OCI-LY1 (cell line): ENCODE measurements at regions not wholly inside any gene's neighbourhood (a gene's known extent, or its start where the extent isn't known, plus 50 kb on each side); places are given as distances from the start of the nearest gene placed in this dataset.

Source experiments
- H2AFZ ChIP-seq: fragments of 200-600 bp; sonication (generic), shearing (Covaris generic); 2 replicates; pipeline ENCODE4 v1.6.0; 2014; ENCODE audit warnings: antibody characterized with exemption, mild to moderate bottlenecking, low read length
- H3F3A ChIP-seq: fragments of 200-600 bp; sonication (generic), shearing (Covaris generic); 2 replicates; pipeline ENCODE4 v1.6.0; 2014; ENCODE audit warnings: mild to moderate bottlenecking, antibody characterized with exemption, low read length, moderate library complexity; ENCODE audit not compliant: insufficient read depth
- H3K27ac ChIP-seq: fragments of 200-600 bp; sonication (generic); 2 replicates; pipeline ENCODE4 v1.5.1; 2014; ENCODE audit warnings: low read length, mixed run types, mild to moderate bottlenecking, low read depth; ENCODE audit not compliant: poor library complexity, severe bottlenecking
- H3K27me3 ChIP-seq: fragments of 200-600 bp; sonication (generic); 2 replicates; pipeline ENCODE4 v1.6.0; 2014; ENCODE audit warnings: antibody characterized with exemption, mild to moderate bottlenecking, low read length, moderate library complexity; ENCODE audit not compliant: insufficient read depth
- H3K36me3 ChIP-seq: fragments of 200-600 bp; sonication (generic); 2 replicates; pipeline ENCODE4 v1.6.1; 2014; ENCODE audit warnings: mild to moderate bottlenecking, antibody characterized with exemption, low read length, moderate library complexity, mixed read lengths; ENCODE audit not compliant: insufficient read depth
- H3K4me1 ChIP-seq: fragments of 200-600 bp; sonication (generic); 2 replicates; pipeline ENCODE4 v1.5.1; 2014; ENCODE audit warnings: mild to moderate bottlenecking, low read length, moderate library complexity; ENCODE audit not compliant: insufficient read depth, severe bottlenecking
- H3K4me2 ChIP-seq: fragments of 200-600 bp; sonication (generic), shearing (Covaris generic); 2 replicates; pipeline ENCODE4 v1.6.1; 2014; ENCODE audit warnings: low read length
- H3K4me3 ChIP-seq: fragments of 200-600 bp; sonication (generic); 2 replicates; pipeline ENCODE4 v1.5.1; 2014; ENCODE audit warnings: low read length, low read depth, mild to moderate bottlenecking, mixed read lengths; ENCODE audit not compliant: poor library complexity, severe bottlenecking
- H3K79me2 ChIP-seq: fragments of 200-600 bp; shearing (Covaris generic); 2 replicates; pipeline ENCODE4 v1.6.1; 2016; ENCODE audit warnings: mixed run types, low read length, mixed read lengths; ENCODE audit not compliant: insufficient read depth
- H3K9ac ChIP-seq: fragments of 200-600 bp; sonication (generic), shearing (Covaris generic); 2 replicates; pipeline ENCODE4 v1.6.1; 2014; ENCODE audit warnings: mild to moderate bottlenecking, low read length, mixed read lengths
- H3K9me2 ChIP-seq: fragments of 200-600 bp; sonication (generic), shearing (Covaris generic); 2 replicates; pipeline ENCODE4 v1.6.1; 2014; ENCODE audit warnings: low read depth, mild to moderate bottlenecking, low read length, mixed read lengths
- H3K9me3 ChIP-seq: fragments of 200-600 bp; shearing (Covaris generic); 2 replicates; pipeline ENCODE4 v1.6.1; 2014; ENCODE audit warnings: low read length, mixed read lengths
- H4K20me1 ChIP-seq: fragments of 200-600 bp; sonication (generic), shearing (Covaris generic); 2 replicates; pipeline ENCODE4 v1.6.0; 2016; ENCODE audit warnings: mild to moderate bottlenecking, low read length; ENCODE audit not compliant: insufficient read depth
- CTCF ChIP-seq: fragments of 200-600 bp; sonication (generic), shearing (Covaris generic); IDR thresholded peaks from 2 replicates; pipeline ENCODE4 v1.5.1; 2017; ENCODE audit warnings: mild to moderate bottlenecking, antibody characterized with exemption, low read length, moderate library complexity, mixed read lengths
- EZH2 ChIP-seq: fragments of 200-600 bp; sonication (generic), shearing (Covaris generic); IDR thresholded peaks from 2 replicates; pipeline ENCODE4 v1.8.0; 2017; ENCODE audit warnings: borderline replicate concordance, mixed run types, mild to moderate bottlenecking, antibody characterized with exemption, low read length, moderate library complexity, mixed read lengths

GRCh38 chr13:80145171-80145690 lies 195.7 kb downstream of the SPRY2 start:
- Histone ChIP-seq H2AFZ (no peak overlapping the region), H3K79me2 (no peaks in the 10 kb centered on the region), H3K9ac (no peak overlapping the region), H3K27ac (no peak overlapping the region), H4K20me1 (no peaks in the 10 kb centered on the region), H3K27me3 (no peaks in the 10 kb centered on the region), H3K9me2 (no peaks in the 10 kb centered on the region; the same call in 1 of the 2 replicates), H3K36me3 (no peaks in the 10 kb centered on the region), H3K4me3 (no peak overlapping the region), H3K9me3 (no peaks in the 10 kb centered on the region), H3K4me1 (no peaks in the 10 kb centered on the region), H3K4me2 (no peak overlapping the region), H3F3A (no peaks in the 10 kb centered on the region)
- TF ChIP-seq CTCF (no peak), EZH2 (no peak)

- Histone ChIP-seq H3K4me1 (no peaks in the 10 kb centered on the region), H2AFZ (no peak overlapping the region), H3K27ac (no peak overlapping the region), H3K27me3 (no peaks in the 10 kb centered on the region), H3K36me3 (no peaks in the 10 kb centered on the region), H4K20me1 (no peaks in the 10 kb centered on the region), H3F3A (no peaks in the 10 kb centered on the region), H3K9me3 (no peaks in the 10 kb centered on the region), H3K9ac (no peak overlapping the region), H3K9me2 (no peaks in the 10 kb centered on the region; the same call in 1 of the 2 replicates), H3K79me2 (no peaks in the 10 kb centered on the region), H3K4me2 (no peak overlapping the region), H3K4me3 (no peak overlapping the region)
- TF ChIP-seq CTCF (no peak), EZH2 (no peak)
These were observed 196.4 kb downstream of the SPRY2 start for GRCh38 chr13:80144493-80144892.

- TF ChIP-seq EZH2 = no peak
- TF ChIP-seq CTCF = no peak
- Histone ChIP-seq H3F3A (no peaks in the 10 kb centered on the region), H3K79me2 (no peaks in the 10 kb centered on the region), H3K27me3 (no peaks in the 10 kb centered on the region), H2AFZ (no peak overlapping the region), H3K36me3 (no peaks in the 10 kb centered on the region), H3K9me2 (no peaks in the 10 kb centered on the region; the same call in 1 of the 2 replicates), H3K4me3 (no peak overlapping the region), H3K4me1 (no peaks in the 10 kb centered on the region), H3K4me2 (no peak overlapping the region), H3K9me3 (no peaks in the 10 kb centered on the region), H4K20me1 (no peaks in the 10 kb centered on the region), H3K9ac (no peak overlapping the region), H3K27ac (no peak overlapping the region)
These were observed 199.6 kb downstream of the SPRY2 start for GRCh38 chr13:80141123-80141849.
